ENCODE measurements at regions not wholly inside any gene's neighbourhood (a gene's known extent, or its start where the extent isn't known, plus 50 kb on each side); places are given as distances from the start of the nearest gene placed in this dataset.

GRCh38 chr4:153900426-153900825 lies 111.5 kb upstream of the SFRP2 start:
- DNase-seq: no peak
- no peak overlapping the region for H3K27ac ChIP-seq
- H3K4me3 ChIP-seq: no peak overlapping the region
- H3K4me1 ChIP-seq: no peaks in the 10 kb centered on the region
- intact Hi-C loops (cut with DNase I): no loop called here
- no peaks in the 10 kb centered on the region for H3K9me3 ChIP-seq
- TF ChIP-seq, protein P1, sequence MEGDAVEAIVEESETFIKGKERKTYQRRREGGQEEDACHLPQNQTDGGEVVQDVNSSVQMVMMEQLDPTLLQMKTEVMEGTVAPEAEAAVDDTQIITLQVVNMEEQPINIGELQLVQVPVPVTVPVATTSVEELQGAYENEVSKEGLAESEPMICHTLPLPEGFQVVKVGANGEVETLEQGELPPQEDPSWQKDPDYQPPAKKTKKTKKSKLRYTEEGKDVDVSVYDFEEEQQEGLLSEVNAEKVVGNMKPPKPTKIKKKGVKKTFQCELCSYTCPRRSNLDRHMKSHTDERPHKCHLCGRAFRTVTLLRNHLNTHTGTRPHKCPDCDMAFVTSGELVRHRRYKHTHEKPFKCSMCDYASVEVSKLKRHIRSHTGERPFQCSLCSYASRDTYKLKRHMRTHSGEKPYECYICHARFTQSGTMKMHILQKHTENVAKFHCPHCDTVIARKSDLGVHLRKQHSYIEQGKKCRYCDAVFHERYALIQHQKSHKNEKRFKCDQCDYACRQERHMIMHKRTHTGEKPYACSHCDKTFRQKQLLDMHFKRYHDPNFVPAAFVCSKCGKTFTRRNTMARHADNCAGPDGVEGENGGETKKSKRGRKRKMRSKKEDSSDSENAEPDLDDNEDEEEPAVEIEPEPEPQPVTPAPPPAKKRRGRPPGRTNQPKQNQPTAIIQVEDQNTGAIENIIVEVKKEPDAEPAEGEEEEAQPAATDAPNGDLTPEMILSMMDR (IDR thresholded peaks at IDR 0.05): no peak
- H3K36me3 ChIP-seq: no peaks in the 10 kb centered on the region
- no peak for ATAC-seq
- no peaks in the 10 kb centered on the region for H3K27me3 ChIP-seq (ENCODE audit: low read depth)

- H3K36me3 ChIP-seq: no peaks in the 10 kb centered on the region
- H3K4me1 ChIP-seq: no peaks in the 10 kb centered on the region
- intact Hi-C loops (cut with DNase I): no loop called here
- H3K27ac ChIP-seq: no peak overlapping the region
- no peaks in the 10 kb centered on the region for H3K27me3 ChIP-seq (ENCODE audit: low read depth)
- TF ChIP-seq, protein P1 (IDR thresholded peaks at IDR 0.05): no peak
- DNase-seq (no peak), ATAC-seq (no peak)
- no peaks in the 10 kb centered on the region for H3K9me3 ChIP-seq
- no peak overlapping the region for H3K4me3 ChIP-seq
These were observed 101.9 kb upstream of the SFRP2 start for GRCh38 chr4:153890761-153891160.

GRCh38 chr4:153887217-153887616 lies 98.3 kb upstream of the SFRP2 start:
- TF ChIP-seq, protein P1 (IDR thresholded peaks at IDR 0.05): no peak
- intact Hi-C loops (cut with DNase I): no loop called here
- DNase-seq: no peak
- H3K9me3 ChIP-seq: no peaks in the 10 kb centered on the region
- no peaks in the 10 kb centered on the region for H3K4me1 ChIP-seq
- no peak for ATAC-seq
- no peaks in the 10 kb centered on the region for H3K27me3 ChIP-seq (ENCODE audit: low read depth)
- H3K4me3 ChIP-seq: no peak overlapping the region
- no peak overlapping the region for H3K27ac ChIP-seq
- no peaks in the 10 kb centered on the region for H3K36me3 ChIP-seq

DNA sequence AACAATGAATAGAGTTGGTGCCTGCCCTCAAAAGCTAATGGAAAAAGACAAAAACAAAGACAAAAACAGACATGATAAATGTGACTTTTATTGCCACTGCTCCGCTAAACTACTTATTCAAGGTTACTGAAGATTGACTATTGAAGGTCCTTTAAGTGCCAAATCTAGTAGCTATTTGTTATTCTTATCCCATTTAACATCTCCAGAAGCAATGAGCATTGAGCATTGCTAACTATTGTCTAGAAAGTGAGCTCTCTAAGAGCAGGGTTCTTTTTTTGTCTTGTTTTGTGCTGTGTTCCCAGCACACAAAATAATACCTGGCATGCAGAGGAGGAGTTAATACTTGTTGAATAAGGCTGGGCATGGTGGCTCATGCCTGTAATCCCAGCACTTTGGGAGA lies 95.4 kb upstream of the SFRP2 start:
- ATAC-seq (no peak), DNase-seq (no peak)
- Histone ChIP-seq H3K9me3 (peaks cover 3% of the 10 kb centered on the region), H3K4me1 (no peaks in the 10 kb centered on the region), H3K36me3 (no peaks in the 10 kb centered on the region), H3K4me3 (no peak overlapping the region), H3K27ac (no peak overlapping the region), H3K27me3 (ENCODE audit: low read depth) (no peaks in the 10 kb centered on the region)
- intact Hi-C loops (cut with DNase I): no loop called here
- TF ChIP-seq, protein P1 (IDR thresholded peaks at IDR 0.05): no peak

GRCh38 chr4:153880983-153881382 lies 92.1 kb upstream of the SFRP2 start:
- H3K4me3 ChIP-seq: no peak overlapping the region
- H3K9me3 ChIP-seq: peaks cover 3% of the 10 kb centered on the region
- intact Hi-C loops (cut with DNase I): no loop called here
- TF ChIP-seq, protein P1 (IDR thresholded peaks at IDR 0.05): no peak
- no peaks in the 10 kb centered on the region for H3K36me3 ChIP-seq
- no peaks in the 10 kb centered on the region for H3K4me1 ChIP-seq
- H3K27ac ChIP-seq: no peak overlapping the region
- DNase-seq: no peak
- no peaks in the 10 kb centered on the region for H3K27me3 ChIP-seq (ENCODE audit: low read depth)
- ATAC-seq: no peak

DNA sequence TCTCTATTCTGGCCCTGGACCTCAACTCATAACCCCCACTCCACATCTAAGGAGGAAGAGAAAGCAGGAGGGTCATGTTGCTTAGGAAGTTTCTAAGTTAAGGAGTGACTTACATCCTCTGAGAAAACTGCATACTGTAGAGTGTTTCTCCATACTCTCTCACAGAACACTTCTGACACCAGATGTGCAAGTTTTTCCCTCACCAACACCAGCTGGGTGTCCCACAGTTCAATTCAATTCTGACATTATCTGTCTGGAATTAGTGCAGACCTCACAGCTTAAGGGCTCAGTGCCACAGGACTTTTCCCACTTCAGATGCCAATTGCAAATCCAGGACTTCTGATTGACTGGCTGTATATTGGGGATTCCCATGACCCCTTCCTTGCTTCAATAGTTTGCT lies 89.0 kb upstream of the SFRP2 start:
- no peak overlapping the region for H3K27ac ChIP-seq
- intact Hi-C loops (cut with DNase I): no loop called here
- peaks cover 3% of the 10 kb centered on the region for H3K9me3 ChIP-seq
- TF ChIP-seq, protein P1 (IDR thresholded peaks at IDR 0.05): no peak
- no peaks in the 10 kb centered on the region for H3K27me3 ChIP-seq (ENCODE audit: low read depth)
- DNase-seq: no peak
- no peaks in the 10 kb centered on the region for H3K36me3 ChIP-seq
- no peak overlapping the region for H3K4me3 ChIP-seq
- no peaks in the 10 kb centered on the region for H3K4me1 ChIP-seq
- ATAC-seq: no peak
